ENCODE measurements at regions not wholly inside any gene's neighbourhood (a gene's known extent, or its start where the extent isn't known, plus 50 kb on each side); places are given as distances from the start of the nearest gene placed in this dataset.
A peak's percentile ranks its signal among the peaks of the same experiment; 100 is the strongest.

DNA sequence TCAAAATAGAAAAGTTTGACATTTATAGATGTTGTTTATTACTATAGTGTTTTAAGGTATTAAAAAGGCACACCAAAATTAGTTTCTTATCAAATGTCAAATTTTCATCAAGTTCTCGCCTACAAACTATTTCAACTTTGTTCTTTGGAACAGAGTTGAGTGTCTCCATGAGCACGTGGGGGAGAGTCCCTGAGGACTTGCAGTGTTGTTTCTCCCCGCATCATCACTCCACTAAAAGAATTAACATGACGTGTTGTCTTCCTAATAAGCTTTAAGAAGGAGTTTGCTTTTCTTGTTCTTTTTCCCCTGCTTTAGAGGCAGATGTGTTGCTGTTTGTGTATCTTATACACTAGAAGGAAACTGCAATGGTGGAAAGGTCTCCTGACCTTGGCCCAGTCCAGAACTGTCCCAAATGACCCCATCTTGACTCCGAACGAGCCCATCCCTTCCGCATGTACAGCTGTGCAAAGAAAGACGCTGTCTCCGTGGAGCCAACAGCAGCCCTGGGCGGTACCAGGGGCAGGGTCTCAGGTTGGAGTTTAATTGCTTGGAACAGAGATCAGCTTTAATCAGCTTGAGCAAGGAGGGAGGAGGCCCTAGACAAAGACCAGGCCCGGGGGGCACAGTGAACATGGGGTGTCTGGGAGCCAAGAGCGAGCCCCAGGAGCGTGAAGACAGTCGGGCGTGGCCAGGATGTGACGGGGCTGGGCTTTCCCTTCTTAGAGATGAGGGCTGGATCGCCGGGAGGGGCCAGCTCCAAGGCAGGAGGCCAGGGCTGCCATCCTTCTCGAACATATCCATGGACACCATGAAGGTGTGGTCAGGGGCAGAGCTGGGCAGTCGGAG, 215.4 kb upstream of the RTL1 start:
- DNase-seq (ENCODE audit: low read depth): no peak

DNA sequence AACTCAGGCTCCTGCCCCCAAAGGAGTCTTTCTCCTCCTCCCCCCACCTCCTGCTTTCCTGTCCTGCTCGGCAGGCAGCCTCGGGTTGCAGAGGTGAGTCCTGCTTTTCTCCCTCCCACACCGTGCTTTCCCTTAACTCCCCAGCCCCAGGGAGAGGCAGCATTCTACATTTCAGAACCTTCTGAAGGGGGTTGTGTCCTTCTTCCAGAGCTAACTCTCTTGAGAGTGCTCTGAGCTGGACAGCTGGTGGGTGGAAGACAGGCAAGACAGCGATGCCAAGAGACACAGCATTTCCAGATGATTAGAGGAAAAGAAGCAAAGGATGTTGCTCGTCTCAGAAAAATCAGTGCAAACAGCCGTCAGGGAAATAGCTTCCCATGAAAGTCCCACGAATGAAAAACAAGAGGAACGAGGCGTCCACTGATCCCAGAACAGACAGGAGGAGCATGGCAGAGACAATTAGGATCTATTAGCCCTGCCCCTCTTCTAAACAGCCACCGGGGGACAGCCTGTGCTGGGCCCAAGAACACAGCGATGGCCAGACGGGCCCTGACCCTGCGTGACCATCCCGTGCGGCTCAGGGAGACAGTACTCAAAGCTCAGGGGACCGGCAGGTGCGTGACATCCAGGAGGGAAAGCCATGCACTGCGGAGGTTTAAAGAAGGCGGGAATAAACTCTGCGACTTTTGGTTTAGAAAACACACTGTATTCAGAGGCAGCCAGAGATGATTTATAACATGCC, 216.5 kb upstream of the RTL1 start:
- DNase-seq (ENCODE audit: low read depth): no peak

DNA sequence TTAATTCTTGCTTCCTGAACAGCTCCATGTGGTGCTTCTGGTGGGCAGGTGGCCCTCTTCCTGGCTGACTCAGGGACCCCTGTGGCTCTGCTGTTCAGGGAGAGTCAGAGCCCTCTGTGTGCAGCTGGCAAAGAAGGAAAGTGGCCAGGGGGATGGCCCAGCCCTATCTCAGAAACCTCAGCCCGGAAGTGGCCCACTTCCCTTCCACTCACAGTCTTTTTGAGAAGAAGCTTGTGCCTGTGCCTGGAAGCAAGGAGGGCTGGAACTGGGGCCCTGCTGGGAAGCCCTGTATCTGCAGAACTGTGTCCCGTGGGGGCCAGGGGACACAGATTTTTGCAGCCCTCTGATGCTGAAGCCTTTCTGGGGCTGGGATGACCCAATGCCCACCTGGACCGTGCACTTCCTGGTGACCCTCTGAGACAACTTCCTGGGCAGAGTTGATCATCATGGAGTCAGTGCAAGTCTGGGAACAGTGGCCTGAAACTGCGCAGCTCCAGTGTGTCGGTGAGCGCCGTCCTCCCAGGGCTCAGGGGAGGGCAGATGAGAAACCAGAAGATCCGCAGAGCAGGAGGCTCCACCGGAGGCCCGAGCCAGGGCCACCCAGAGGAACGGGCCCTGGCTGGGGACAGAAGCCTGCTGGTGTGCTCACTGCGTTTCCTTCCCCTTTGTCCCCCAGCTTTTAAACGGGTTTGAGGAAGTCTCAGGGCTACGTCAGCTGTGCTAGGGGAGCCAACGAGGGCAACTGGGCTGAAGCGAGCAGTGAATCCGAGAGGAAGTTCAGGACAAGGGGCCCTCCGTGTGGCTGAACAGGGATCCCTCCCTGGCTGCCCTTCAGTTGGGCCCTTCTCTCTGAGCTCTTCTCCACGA, 217.4 kb upstream of the RTL1 start:
- no peak for DNase-seq (ENCODE audit: low read depth)

DNA sequence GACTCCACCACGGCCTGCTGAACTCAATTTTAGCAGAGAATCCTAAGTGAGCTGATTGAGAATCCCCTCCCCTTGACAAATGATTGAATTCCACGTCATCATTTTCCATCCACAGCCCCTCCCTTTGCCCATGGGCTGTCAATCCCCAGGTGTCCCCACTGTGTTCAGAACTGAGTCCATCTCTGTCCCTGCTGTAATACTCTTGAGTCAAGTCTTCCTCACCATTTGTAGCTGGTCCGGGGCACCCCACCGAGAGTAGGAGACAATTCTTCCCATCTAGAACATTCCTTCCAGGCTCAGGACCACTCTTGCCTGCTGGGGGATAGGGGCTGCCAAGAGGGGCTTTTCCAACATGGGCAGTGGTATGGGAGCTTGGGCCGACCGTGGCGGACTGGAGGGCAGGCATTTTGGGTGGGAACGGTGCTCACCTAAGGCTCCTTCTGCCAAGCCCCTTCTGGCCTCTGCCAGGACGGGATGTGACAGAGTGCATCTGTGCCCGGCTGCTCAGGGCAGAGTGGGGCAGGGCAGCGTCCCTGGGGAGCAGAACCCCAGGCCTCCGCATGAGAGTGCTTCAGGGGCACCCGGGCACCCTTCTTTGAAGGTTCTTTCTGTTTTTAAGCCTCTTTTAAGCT, 218.1 kb upstream of the RTL1 start:
- no peak for DNase-seq (ENCODE audit: low read depth)

DNA sequence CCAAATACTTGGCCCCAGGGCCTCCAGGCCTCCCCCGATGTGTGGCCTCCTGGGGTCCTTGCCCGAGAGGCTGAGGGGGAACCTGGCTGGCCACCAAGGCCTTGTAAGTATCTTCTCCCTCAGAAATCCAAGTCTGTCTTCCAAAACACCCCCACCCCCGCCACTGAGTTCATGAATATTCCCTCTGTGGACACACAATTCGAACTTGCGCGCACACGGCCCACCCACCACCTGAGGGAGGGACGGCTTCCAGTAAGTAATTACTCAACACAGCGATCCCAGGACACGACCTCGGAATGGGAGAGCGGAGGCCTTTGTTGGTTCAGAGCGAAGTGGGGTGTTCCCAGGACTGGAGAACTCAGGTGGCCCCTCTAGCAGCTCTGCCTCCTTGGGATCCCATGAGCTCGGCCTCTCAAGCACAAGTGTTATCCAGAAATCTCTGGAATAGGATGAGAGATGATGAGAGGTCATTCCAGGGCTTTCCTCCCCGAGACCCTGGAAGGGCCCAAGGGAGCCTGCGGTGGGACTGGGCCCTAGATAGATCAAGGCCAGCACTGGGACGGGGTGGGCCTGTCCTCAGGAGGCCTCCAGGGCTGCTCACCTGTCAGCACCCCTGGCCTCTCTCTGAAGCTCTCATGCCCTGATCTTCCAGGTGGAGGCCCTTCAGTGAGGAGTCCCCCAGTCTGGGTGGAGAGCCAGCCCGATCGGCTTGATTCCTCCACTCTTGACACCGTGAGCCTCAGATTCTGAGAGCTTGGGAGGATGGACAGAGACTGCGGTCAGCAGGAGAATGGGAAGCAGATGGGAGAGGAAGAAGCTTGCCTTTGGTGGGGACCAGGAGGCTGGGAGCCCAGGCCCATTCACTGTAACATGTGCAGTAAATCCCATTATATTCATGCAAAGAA, 219.0 kb upstream of the RTL1 start:
- DNase-seq (ENCODE audit: low read depth): no peak

DNA sequence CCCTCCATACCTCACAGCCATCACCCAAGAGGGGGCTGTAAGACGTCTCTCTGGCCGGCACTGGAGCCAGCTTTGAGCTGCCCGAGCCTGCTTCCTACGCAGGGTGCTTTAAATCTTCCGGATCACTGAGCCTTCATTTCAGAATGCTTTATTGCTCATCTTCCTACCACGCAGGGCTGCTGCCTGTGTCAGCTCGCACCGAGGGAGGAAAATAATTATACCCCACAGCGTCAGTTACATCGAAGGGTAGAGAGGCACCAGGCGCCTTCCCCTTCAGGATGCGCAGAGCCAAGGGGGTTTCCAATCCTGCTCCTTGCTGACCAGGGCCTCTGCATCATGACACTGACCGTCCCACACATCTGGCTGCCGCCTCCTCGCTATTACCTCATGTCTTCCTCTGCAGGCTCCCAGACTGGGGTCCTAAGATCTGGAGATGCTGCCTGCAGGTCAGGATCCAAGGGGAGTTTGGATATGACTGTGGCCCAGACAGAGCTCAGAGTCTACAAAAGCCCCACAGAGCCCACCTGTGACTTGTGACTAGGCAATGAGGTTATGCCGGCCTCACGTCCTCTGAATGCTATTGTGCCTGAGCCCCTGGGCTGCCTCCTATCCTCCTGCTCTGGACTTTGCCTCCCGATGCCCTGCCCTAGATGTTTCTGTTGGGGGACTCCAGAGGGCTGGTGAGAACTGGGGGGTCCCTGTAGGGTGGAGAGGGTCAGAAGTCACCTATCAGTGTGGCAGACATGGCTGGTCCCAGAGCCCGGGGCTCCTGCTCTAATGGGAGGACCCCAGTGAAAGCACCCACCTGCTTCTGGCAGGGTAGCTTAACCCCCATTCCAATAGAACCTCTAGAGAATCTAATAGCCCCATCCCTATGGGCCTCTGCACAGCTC, 220.3 kb upstream of the RTL1 start:
- DNase-seq (ENCODE audit: low read depth): peak; percentile 11

DNA sequence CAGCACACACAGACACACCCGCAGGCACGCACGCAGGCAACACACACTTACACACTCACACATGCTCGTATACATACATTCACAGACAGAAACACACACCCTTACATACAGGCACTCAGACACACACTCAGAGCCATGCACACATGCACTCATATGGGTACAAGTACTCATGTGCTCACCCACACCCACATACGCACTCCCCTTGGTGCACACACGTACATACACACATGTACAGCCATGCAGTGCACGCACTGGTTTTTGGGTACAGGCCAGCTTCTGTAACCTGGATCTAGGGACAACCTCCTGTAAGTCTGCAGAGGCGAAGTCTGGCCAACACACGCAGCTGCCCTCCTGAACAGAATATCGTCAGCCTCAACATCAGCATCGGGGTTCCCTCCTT, 221.3 kb upstream of the RTL1 start:
- no peak for DNase-seq (ENCODE audit: low read depth)

DNA sequence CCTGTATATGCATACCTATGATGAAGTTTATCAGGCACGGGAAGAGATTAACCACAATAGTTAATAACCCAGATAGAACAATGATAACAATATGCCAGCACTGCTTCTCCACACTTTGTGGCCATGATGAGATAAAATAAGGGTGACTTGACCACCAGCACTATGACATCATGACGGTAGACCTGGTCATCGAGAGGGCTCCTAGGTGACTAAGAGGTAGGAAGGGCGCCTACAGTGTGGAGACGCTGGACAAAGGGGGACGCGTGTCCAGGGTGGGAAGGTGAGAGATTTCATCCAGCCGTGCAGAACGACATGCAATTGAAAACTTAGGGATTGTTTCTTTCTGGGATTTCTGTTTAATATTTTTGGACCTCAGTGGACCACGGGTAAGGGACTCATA, 221.8 kb upstream of the RTL1 start:
- no peak for DNase-seq (ENCODE audit: low read depth)

DNA sequence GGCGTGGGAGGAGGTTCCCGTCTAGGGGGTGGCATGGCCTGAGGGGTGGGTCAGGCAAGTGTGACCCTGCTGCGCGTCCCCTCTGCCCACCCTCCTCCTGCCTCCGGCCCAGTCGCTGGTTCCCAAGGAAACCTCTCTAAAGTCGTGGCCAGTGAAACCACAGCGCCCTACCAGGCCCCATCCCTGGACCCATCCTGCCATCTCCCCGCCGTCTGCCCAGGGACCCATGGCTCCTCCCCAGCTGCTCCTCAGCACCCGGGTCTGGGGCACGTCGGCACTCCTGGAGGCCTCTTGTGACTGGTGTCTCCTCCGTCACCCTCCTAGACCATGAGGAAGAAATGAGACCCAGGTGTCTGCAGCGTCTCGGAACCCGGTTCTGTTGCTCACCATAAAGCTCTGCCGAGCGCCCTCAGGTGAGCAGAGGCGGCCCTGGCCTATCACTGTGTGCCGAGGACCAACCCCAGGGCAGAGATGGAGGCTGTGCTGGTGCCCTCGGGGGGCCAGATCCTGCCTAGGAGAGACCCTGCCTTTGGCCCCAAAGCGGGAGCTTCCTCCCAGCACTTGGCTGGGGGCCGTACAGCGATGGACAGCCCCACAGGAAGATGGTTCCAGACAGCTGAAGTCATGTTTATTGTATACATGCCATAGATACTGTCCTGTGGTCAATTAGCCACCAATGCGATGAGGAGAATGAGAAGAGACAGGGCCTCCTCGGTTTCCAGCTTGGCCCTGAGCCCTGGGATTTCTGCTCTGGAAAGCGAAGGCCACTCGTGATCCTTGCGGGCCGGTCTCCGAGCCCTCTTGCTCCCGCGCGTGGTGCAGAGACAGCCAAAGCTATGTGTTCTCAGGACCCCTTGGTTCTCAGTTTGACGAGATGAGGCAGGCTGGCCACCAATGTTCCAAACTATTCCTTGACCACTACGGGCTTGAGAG, 222.5 kb upstream of the RTL1 start:
- no peak for DNase-seq (ENCODE audit: low read depth)

DNA sequence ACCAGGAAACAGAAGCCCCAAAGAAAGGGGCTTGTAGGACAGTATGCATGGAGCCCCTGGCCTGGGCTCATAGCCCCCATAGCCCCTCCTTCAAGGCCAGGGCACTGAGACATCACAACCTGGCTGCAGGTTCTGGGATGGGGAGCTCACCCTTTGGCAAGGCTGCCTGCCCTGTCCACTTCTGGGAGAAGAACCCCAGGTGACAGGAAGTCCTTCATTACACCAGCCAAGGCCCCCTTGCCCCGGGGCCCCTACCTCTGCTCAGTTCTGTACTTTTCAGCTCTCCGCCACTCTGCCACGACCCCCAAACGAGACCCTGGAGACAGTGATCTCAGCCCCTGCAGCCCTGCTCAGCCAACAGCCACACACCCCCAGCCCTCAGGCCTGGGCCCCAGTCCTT, 223.2 kb upstream of the RTL1 start:
- DNase-seq (ENCODE audit: low read depth): no peak

DNA sequence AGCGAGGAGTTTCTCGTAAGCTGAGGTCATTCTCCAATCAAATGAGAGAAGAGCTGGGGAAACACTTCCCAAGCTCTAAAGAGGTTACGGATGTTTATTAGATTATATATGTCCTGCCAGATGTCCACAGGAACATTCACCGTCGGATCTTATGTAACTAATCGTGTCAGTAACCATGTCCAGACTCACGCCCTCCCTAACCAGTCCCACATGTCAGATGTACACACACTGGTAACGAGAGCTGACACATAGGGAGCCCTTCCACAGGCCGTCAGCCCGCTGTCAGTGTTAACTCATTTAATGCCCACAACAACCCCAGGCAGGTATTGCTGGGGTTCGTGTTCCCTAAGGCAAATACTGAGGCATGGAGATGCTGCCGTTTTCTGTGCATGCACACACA, 223.7 kb upstream of the RTL1 start:
- DNase-seq (ENCODE audit: low read depth): no peak

DNA sequence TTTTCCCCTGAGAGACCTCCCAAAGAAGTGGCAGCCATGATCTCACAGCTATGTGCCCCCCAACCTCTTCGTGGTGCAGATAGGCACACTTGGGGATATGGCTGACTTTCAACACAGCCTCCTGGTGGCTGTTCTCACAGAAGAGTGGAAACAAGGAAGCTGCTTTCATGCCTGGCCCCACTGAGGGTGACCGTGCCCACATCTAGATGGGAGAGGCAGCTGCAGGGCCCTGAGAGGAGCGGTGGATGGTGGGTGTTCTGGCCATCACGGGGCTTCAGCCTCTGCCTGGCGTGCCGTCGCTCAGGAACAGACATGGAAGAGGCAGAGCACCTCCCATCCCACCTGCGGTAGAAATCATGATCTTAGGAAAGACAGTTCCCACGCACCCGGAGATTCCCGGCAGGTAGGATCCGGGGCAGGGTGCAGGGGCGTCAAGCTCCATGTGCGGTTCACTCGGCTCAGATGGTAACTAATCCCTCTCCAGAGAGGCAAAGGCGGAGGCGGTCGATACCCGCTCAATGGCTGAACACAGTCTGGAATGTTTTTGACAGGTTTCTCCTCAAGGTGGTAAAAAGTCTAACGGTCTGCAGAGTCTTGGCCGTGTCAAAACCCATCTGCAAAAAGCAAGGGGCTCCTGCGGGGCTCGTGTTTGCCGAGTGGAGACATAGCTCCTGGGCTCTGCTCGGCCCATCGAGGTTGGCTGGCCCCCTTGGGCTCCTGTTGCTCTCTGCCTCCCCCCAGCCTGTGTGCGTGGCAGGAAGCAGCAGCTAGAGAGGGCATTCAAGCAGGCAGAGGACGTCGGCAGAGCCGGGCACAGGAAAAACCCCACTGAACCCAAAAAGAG, 225.2 kb upstream of the RTL1 start:
- no peak for DNase-seq (ENCODE audit: low read depth)

DNA sequence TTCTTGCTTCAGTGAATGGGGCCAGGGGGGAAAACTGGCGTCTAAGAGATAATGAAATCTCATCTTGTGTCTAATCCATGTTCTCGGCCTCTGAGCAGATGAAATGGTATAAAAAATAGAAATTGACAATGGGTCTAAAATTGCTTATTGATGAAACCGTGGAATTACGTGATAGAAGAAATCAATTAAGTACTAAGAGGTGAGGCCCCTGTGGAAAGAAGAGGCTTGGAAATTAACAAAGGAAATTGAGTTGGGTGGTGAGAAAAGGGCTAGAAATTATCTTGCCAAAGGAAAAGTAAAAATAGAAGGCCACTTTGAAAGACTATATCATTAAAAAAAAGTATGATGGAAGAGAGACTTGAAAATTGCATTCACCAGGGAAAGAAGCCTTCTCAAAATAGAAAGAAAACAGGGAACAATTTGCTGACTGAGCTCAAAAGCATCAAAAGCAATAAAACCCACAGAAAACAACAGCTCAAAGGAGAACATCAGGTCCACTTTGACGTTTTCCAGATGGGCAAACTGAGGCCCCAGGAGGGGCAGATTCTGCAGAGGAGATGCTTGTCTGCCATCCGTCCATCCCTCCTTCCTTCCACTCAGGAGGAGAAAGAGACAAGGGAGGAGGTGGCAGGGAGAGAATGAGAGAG, 226.1 kb upstream of the RTL1 start:
- DNase-seq (ENCODE audit: low read depth): no peak

DNA sequence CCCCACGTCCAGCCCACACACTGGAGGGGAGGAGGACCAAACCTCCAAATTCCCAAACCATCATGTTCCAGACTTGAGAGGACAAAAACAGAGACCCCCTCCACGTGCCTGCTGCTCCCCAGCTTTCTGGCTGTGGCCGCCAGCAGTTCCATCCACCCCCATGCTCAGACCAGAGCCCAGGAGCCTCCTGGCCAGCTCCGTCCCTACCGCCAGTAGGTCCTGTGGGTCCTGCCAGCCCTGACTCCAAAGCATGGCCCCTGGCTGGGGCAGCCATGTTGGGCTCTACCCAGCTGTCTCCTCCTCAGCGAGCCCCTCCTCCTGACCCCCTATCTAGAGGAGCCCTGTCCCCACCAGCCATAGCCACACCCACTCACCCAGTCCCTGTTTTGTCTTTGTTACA, 227.3 kb upstream of the RTL1 start:
- DNase-seq (ENCODE audit: low read depth): no peak

DNA sequence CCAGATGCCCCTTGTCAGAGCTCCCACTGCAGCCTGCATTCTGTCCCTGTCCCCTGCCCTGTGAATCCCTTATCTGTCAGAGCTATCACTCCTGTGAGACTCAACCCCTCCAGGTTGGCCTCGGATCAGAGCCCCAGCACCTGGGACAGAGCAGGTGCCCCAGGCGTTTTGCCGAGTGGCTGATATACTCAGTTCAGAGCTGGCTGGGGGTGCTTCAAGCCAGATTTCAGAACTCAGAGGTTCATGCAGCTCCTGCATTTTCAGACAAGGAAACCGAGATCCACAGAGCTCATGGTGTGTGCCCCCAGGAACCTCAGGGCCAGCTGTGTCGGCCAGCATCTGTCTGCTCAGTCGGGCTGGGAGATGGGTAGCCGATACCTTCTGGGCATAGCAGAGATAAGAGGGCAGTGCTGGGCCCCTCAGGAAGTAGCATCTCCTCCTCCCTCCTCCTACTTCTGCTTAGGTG, 228.0 kb upstream of the RTL1 start:
- no peak for DNase-seq (ENCODE audit: low read depth)

DNA sequence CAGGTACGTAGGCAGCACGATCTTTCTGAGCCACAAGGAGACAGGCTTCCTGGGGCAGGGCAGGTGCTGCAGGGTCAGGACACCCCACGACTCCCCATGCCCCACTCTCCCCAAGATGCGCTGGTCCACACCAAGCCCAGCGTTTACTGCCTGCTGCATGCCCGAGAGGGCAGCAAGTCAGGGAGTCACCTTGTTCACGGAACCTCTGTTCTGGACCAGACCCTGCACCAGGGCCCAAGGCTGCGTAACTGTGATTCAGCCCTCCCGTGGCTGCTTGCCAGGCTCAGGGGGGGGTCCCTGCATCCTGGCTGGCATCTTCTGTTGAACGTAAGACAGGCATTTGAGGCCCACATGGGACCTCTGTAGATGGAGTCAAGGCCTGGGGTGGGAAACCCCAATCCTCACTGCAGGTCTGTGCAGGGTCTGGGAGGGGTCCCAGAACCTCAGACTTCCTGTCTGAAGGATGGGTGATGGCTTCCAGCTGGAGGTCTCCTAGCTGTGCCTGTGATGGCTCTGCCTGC, 228.6 kb upstream of the RTL1 start:
- DNase-seq (ENCODE audit: low read depth): no peak

DNA sequence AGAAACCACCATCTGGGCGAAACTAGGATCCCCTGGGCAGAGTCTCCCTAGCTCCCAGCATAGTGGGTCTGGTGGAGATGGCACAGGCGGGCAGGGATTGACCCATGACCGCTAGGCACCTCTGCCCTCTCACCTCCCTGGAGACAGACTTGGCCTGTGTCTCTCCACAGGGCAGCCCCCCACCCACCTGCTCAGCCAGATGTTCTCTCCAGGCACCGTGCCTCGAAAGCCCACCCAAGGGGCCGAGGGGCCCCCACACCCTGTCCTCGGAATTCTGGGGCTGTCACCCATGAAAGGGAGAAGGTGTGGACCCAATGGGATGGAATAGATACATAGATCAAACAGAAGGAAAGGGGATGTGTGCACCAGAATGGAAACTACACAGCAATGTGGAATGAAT, 229.1 kb upstream of the RTL1 start:
- DNase-seq (ENCODE audit: low read depth): no peak
